ENCODE measurements at regions not wholly inside any gene's neighbourhood (a gene's known extent, or its start where the extent isn't known, plus 50 kb on each side); places are given as distances from the start of the nearest gene placed in this dataset.

- DNase-seq (ENCODE audit: low read depth) = no peak
These were observed 148.0 kb downstream of the PDHA2 start for GRCh38 chr4:95987851-95988250.

DNA sequence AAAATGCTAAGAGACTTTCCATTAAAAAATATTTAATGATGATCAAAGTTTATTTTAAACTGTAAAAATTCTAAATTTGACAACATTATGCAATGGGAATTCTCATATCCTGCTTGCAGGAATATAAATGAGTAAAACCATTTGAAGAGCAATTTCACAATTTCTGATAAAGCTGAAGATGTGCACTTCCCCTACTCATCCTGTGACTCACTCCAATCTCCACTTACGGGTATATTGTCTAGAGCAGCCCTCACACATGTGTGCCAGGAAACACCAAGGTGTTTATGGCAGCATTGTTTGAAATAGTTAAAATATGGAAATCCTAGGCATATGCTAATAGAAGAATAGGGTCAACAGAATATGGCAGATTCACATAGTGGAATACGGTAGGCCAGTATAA lies 158.4 kb downstream of the PDHA2 start:
- no peak for DNase-seq (ENCODE audit: low read depth)

GRCh38 chr4:96003951-96004740 lies 164.3 kb downstream of the PDHA2 start:
- DNase-seq (ENCODE audit: low read depth) = no peak

DNA sequence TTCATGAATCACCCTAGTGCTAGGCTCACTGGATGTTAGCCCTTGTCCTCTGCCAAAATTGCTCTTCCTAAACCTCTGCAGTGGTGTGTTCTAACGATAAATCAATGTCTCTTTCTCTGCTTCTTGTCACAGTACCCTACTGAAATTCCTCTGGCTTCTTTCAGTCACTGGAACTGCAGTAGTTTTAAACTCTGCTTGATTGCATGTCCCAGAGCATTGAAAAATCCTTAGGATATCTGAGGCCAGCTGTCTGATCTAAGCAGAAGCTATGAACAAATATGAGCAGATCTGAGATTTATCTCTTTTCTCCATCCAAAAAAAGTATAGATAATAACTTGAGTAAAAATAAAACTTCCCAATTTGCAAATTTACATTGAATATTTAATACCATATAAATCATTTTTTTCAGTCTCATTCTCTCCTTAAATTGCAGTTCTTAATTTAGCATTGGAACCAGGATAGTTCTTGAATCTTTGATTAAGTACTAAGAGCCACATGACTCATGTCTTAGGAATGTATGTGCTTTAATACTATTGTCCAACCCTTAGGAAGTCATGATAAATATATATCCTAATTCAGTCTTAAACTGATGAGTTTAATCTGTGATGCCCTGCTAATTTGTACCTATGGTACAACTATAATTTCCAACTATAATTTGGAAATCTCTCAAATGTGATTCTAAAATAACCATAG lies 169.7 kb downstream of the PDHA2 start:
- DNase-seq (ENCODE audit: low read depth) = no peak

GRCh38 chr4:96012687-96013086 lies 172.8 kb downstream of the PDHA2 start:
- no peak for DNase-seq (ENCODE audit: low read depth)

- no peak for DNase-seq (ENCODE audit: low read depth)
These were observed 176.9 kb downstream of the PDHA2 start for GRCh38 chr4:96016634-96017299.

DNA sequence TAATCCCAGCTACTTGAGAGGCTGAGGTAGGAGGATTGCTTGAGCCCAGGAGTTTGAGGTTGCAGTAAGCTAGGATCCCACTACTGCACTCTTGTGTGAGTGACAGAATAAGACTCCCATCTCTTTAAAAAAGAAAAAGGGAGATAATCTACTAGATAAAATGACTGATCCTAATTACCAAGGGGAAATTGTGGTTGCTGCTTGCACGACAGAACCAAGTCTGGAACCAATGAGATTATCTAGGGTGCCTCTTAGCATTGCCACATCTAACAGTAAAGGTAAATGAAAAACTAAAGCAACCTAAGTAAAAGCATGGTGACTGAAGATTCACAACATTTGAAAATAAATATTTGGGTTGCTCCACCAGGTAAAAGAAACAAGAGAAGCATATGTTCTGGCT lies 185.1 kb downstream of the PDHA2 start:
- DNase-seq (ENCODE audit: low read depth) = no peak

DNA sequence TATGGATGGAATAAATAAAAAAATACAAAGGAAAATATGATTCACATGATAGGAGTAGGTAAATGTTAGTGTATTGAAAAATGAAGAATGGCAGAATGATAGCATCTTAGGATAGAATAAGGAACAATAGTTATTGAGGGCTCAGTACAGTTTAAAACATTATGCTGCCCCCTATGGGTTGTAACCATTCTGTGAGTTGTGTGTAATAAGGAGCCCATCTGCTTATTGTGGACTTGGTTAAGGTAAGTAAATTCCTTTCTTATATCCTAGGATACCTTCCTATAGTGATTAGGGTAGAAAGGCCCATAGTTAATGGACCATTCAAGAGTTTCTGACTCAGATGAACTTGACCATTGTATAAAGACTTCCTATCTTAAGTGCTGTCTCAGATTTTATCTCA lies 195.8 kb downstream of the PDHA2 start:
- DNase-seq (ENCODE audit: low read depth) = no peak

DNA sequence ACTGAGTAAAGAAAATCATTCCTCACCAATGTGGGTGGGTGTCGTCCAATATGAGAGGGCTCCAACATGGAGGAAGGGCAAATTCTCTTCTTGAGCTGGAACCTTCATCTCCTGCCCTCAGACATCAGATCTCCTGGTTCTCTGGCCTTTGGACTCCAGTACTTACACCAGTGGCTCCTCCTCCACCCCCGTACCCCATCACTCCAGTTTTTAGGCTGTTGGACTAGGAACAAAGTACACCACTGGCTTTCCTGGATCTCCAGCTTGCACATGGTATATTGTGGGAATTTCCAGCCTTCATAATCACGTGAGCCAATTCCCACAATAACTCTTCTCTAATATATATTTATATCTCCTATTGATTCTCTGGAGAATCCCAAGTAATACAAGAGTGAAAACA lies 196.9 kb downstream of the PDHA2 start:
- no peak for DNase-seq (ENCODE audit: low read depth)

DNA sequence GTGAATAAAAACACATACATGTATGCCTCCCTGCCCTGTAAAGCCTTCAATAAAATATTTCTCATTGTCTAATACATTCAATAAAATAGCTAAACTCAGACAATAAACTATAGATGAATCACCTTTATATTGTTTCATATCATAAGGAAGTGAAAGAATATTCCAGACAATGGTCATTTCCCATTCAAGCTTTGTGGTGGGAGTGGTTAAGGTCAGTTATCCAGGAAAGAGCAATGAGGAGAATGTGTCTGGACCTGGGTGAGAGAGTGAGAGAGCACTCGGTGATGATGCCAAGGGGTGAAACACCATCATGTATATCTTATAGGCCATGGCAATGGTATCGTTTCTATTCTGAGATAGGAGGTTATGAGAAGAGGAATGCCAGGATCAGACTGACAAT lies 197.8 kb downstream of the PDHA2 start:
- DNase-seq (ENCODE audit: low read depth) = no peak

- no peak for DNase-seq (ENCODE audit: low read depth)
These were observed 199.3 kb downstream of the PDHA2 start for GRCh38 chr4:96039217-96039616.

GRCh38 chr4:96039803-96040436 lies 200.0 kb downstream of the PDHA2 start:
- DNase-seq (ENCODE audit: low read depth) = no peak

GRCh38 chr4:96044971-96045370 lies 205.1 kb downstream of the PDHA2 start:
- DNase-seq (ENCODE audit: low read depth) = no peak

GRCh38 chr4:96052827-96053226 lies 212.9 kb downstream of the PDHA2 start:
- no peak for DNase-seq (ENCODE audit: low read depth)

DNA sequence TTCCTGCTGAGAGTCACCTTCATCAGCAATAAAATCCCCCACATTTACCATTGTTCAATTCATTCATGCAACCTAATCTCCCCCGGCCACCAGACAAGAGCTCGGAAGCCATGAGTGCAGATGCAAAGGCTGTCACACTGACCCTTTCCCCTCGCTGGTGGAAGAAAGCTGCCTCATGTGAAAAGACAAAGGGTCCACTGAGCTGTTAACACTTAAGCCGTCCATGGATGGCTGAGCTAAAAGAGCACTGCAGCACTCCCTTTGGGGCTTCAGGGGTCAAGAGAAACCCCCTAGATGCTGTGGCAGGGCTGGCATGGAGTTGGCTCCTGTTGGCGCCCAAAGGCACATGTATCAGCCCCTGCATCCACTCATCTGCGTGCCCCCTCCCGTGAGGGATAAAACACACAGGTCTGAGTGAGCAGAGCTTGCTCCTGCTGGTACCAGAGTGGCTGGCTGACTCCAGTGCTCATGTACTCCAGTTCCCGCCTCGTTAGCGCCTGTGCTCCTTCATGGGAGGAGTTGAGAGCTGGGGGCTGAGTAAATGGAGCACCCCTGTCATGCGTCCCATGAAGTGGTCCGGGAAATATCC lies 216.5 kb downstream of the PDHA2 start:
- no peak for DNase-seq (ENCODE audit: low read depth)

DNA sequence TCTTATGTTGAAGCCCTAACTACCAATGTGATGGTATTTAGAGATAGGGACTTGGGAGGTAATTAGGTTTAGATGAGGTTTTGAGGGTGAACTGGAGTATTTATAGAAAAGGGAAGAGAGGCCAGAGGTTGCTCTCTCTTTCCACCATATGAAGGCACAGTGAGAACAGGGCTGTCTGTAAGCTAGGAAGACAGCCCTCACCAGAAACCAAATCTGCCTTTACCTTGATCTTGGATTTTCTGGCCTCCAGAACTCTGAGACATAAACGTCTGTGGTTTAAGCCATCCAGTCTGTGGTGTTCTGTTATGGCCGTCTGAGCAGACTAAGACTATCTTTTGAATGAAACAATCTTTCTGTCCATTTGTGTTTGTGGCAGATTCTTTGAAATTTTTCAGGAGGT lies 223.7 kb downstream of the PDHA2 start:
- no peak for DNase-seq (ENCODE audit: low read depth)

- DNase-seq (ENCODE audit: low read depth) = no peak
These were observed 233.6 kb downstream of the PDHA2 start for GRCh38 chr4:96073461-96073860.

GRCh38 chr4:96092151-96092705 lies 252.3 kb downstream of the PDHA2 start:
- DNase-seq (ENCODE audit: low read depth) = no peak

GRCh38 chr4:96093057-96093456 lies 253.2 kb downstream of the PDHA2 start:
- no peak for DNase-seq (ENCODE audit: low read depth)

DNA sequence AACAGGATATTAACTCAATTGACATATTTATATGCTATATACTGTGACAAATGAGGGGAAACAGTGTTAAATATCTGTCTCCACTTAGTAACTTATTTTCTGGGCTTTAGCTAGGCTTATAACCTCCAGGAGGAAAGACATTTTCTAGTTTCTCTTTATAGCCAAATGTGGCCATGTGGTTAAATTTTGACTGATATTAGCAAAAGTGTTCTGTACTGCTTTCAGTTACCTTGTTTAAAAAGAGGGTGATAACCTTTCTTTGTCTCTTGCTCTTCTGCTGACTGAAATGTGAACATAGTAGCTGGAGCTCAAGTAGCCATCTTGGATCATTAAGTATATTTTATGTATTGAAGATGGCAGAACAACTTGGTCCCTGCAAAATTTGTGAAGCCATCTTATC lies 253.7 kb downstream of the PDHA2 start:
- DNase-seq (ENCODE audit: low read depth) = no peak

GRCh38 chr4:96094183-96094582 lies 254.3 kb downstream of the PDHA2 start:
- no peak for DNase-seq (ENCODE audit: low read depth)

Measured in forelimb muscle (tissue), 1 donor.